ENCODE measurements at regions not wholly inside any gene's neighbourhood (a gene's known extent, or its start where the extent isn't known, plus 50 kb on each side); places are given as distances from the start of the nearest gene placed in this dataset.
A peak's percentile ranks its signal among the peaks of the same experiment; 100 is the strongest.
"Not testable (repeated sequence)": the region's sequence is repeated elsewhere in the genome, so short reads cannot be mapped to it uniquely, and the experiment has no call there.

- not testable (repeated sequence) for DNase-seq (ENCODE audit: insufficient read length, low spot score); FAIRE-seq
These were observed 50.6 kb upstream of the MYL10 start for GRCh38 chr7:101679653-101680173.

- DNase-seq (ENCODE audit: insufficient read length, low spot score) (no peak), FAIRE-seq (no peak)
- TF ChIP-seq CTCF (IDR thresholded peaks at IDR 0.05; ENCODE audit: insufficient read depth, missing control alignments) = no peak
These were observed 51.5 kb upstream of the MYL10 start for GRCh38 chr7:101680406-101681145.

- DNase-seq (ENCODE audit: insufficient read length, low spot score) (peak; percentile 10), FAIRE-seq (no peak)
- no peak for TF ChIP-seq CTCF (IDR thresholded peaks at IDR 0.05; ENCODE audit: insufficient read depth, missing control alignments)
These were observed 52.3 kb upstream of the MYL10 start for GRCh38 chr7:101681170-101682007.

GRCh38 chr7:101684983-101685330 is 55.9 kb upstream of the MYL10 start:
- DNase-seq (ENCODE audit: insufficient read length, low spot score) = no peak
- FAIRE-seq = no peak
- TF ChIP-seq CTCF (IDR thresholded peaks at IDR 0.05; ENCODE audit: insufficient read depth, missing control alignments) = no peak

GRCh38 chr7:101686030-101686429 is 56.9 kb upstream of the MYL10 start:
- FAIRE-seq (no peak), DNase-seq (ENCODE audit: insufficient read length, low spot score) (no peak)
- TF ChIP-seq CTCF (IDR thresholded peaks at IDR 0.05; ENCODE audit: insufficient read depth, missing control alignments) = no peak

GRCh38 chr7:101687081-101687480 is 58.0 kb upstream of the MYL10 start:
- DNase-seq (ENCODE audit: insufficient read length, low spot score) (no peak), FAIRE-seq (no peak)
- no peak for TF ChIP-seq CTCF (IDR thresholded peaks at IDR 0.05; ENCODE audit: insufficient read depth, missing control alignments)

GRCh38 chr7:101687791-101688182 is 58.7 kb upstream of the MYL10 start:
- TF ChIP-seq CTCF (IDR thresholded peaks at IDR 0.05; ENCODE audit: insufficient read depth, missing control alignments) = no peak
- FAIRE-seq (no peak), DNase-seq (ENCODE audit: insufficient read length, low spot score) (peak; percentile 10)

Data from D721Med (cell line).